ENCODE measurements at regions not wholly inside any gene's neighbourhood (a gene's known extent, or its start where the extent isn't known, plus 50 kb on each side); places are given as distances from the start of the nearest gene placed in this dataset.

- TF ChIP-seq POLR2A (IDR thresholded peaks at IDR 0.05) (no peak), CTCF (IDR thresholded peaks at IDR 0.05) (no peak), POLR2AphosphoS5 (IDR thresholded peaks at IDR 0.05) (no peak)
Measured at GRCh38 chr7:96591159-96591899, 118.3 kb downstream of the SEM1 start.
